HFF-Myc (cell line): ENCODE measurements at regions not wholly inside any gene's neighbourhood (a gene's known extent, or its start where the extent isn't known, plus 50 kb on each side); places are given as distances from the start of the nearest gene placed in this dataset.

ENCODE experiments used
- DNase-seq: peaks from one replicate; pipeline ENCODE4 v3.0.0-alpha.2; 2011; ENCODE audit warnings: low read depth; ENCODE audit errors: extremely low read depth
- H3K4me3 ChIP-seq: replicated peaks from 2 replicates; pipeline ENCODE4 v1.5.1; 2011; ENCODE audit warnings: low read depth, mild to moderate bottlenecking, control low read depth, low read length
- CTCF ChIP-seq: IDR thresholded peaks from 2 replicates; pipeline ENCODE4 v1.5.1; 2012; ENCODE audit warnings: mild to moderate bottlenecking, low read depth, low read length, control low read depth; ENCODE audit errors: missing control alignments

- DNase-seq = no peak
- TF ChIP-seq CTCF = no peak
Observed at GRCh38 chr9:13002740-13003139, 227.9 kb downstream of the LURAP1L start.

DNA sequence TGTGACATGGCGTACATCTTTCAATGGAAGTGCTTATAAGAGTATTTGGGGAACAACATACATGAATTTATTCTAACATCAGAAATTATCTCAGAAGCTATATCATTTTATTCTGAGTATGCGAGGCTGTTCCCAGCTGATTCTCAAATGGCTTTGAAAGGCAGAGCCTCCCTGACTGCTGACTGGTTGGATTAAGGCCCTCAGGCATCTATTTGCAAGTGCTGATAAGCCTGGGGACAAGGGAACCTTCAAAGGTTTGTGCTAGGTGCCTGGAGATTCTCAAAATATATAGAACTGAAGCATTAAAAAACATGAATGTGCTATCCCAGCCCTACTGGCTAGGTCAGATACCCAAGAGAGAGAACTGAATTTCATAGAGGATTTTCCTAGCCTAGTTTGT is 235.1 kb downstream of the LURAP1L start:
- no peak for TF ChIP-seq CTCF
- DNase-seq = no peak
- no peak overlapping the region for H3K4me3 ChIP-seq

More at GRCh38 chr9:13002740-13003139, 227.9 kb downstream of the LURAP1L start:
- H3K4me3 ChIP-seq = no peak overlapping the region

GRCh38 chr9:13013991-13014883 is 239.4 kb downstream of the LURAP1L start:
- TF ChIP-seq CTCF = no peak
- no peak overlapping the region for H3K4me3 ChIP-seq
- DNase-seq = no peak

GRCh38 chr9:13017260-13017659 is 242.4 kb downstream of the LURAP1L start:
- no peak for TF ChIP-seq CTCF
- no peak for DNase-seq
- H3K4me3 ChIP-seq = no peak overlapping the region

- no peak overlapping the region for H3K4me3 ChIP-seq
- DNase-seq = no peak
- no peak for TF ChIP-seq CTCF
Observed at GRCh38 chr9:13020146-13021040, 245.6 kb downstream of the LURAP1L start.

DNA sequence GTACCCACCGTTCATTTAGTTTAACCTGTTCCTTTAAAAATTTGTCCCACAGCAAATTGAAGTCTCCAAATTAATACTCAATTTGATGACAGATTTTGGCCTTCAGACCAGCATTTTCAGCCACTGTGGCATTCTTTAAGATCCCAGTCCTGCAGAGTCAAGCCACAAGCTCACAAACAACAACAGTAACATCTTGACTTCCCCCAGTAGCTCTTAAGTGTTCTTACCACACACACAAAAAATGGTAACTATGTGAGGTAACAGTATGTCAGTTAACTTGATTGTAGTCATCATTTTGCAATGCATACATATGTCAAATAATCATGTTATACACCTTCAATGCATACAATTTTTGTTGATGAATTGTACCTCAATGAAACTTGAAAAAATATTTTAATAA is 247.9 kb downstream of the LURAP1L start:
- DNase-seq = no peak
- no peak overlapping the region for H3K4me3 ChIP-seq
- no peak for TF ChIP-seq CTCF
